NOMO-1 treated with DMSO at 0.1 percent for 48 hours (cell line): ENCODE measurements at regions not wholly inside any gene's neighbourhood (a gene's known extent, or its start where the extent isn't known, plus 50 kb on each side); places are given as distances from the start of the nearest gene placed in this dataset.
"Not testable (repeated sequence)": the region's sequence is repeated elsewhere in the genome, so short reads cannot be mapped to it uniquely, and the experiment has no call there.

Experiments used
- DNase-seq: peaks from one replicate; lab custom pipeline; 2025; ENCODE audit not compliant: unreplicated experiment; lab: John Stamatoyannopoulos, UW

GRCh38 chr6:84847390-84848160, 83.2 kb upstream of the TBX18 start:
- DNase-seq, result no peak

DNA sequence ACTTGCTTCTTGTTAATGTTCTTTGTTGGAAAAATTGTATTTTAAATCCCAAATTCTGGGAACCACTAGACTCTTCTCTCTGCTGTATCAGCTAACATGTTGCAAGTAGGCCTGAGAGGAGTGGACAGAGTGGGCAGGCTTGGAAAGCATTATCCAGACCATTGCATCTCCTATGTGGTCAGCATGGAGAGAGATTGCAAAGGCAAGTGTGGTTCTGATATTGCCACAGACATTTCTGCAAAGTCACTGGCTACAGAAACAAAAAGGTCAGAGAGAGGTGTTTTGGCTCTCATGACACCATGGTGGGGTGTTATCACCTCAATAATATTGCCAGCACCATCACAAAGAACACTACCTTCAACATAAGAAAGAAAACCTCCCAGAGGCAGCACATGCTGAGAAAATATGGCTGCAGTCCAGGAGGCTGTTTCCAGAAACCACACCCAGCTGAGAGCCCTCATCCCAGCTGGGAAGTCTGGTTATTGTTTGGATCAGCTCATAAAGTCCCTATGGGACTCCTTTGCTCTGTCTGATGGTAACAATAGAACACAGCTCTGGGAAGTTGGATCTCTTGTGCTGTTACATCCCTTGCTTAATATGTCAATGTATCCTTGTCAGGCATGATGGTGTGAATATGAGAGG, 78.2 kb upstream of the TBX18 start:
- DNase-seq, result no peak

DNA sequence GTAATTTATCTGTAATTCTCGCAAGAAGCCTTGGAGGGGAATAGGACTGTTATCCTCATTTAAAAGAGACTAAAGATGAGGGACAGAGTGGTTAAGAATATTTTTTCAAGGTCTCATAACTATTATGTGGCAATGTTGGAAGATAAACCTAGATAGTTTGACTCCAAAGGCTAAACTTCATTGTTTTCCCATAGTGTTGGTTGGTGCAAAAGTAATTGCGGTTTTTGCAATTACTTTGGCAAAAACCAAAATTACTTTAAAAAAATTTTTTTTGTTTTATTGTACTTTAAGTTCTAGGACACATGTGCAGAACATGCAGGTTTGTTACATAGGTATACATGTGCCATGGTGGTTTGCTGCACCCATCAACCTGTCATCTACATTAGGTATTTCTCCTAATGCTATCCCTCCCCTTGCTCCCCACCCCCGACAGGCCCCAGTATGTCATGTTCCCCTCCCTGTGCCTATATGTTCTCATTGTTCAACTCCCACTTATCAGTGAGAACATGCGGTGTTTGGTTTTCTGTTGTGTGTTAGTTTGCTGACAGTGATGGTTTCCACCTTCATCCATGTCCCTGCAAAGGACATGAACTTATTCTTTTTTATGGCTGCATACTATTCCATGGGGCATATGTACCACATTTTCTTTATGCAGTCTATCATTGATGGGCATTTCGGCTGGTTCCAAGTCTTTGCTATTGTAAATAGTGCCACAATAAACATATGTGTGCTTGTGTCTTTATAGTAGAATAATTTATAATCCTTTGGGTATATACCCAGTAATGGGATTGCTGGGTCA, 72.9 kb upstream of the TBX18 start:
- DNase-seq, result not testable (repeated sequence)

GRCh38 chr6:84836366-84836765, 72.0 kb upstream of the TBX18 start:
- DNase-seq, result no peak

DNA sequence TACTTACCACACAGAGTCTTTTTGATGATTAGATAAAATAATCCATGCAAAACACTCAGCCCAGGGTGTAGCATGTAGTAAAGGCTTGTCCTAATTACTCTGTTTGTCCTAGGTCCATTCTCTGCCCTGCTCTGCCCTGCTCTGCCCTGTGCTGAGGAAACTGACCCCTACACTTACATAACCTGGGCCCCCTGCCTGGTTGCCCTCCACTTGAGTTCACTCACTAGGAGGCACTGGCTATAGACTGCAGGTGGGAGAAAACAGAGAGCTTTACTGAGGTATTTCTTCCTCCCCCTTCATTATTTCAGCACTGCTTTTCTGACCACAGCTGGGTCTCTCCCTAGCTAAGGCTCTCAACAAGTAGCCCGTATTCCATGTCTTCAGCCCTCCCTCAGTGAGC, 70.9 kb upstream of the TBX18 start:
- DNase-seq, result no peak

DNA sequence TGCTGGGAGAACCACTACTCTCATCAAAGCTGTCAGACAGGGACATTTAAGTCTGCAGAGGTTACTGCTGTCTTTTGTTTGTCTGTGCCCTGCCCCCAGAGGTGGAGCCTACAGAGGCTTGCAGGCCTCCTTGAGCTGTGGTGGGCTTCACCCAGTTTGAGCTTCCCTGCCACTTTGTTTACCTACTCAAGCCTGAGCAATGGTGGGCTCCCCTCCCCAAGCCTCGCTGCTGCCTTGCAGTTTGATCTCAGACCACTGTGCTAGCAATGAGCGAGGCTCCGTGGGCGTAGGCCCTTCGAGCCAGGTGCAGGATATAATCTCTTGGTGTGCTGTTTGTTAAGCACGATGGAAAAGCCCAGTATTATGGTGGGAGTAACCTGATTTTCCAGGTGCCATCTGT, 67.5 kb upstream of the TBX18 start:
- not testable (repeated sequence) for DNase-seq

- no peak for DNase-seq
Measured at GRCh38 chr6:84825461-84825860, 61.1 kb upstream of the TBX18 start.

DNA sequence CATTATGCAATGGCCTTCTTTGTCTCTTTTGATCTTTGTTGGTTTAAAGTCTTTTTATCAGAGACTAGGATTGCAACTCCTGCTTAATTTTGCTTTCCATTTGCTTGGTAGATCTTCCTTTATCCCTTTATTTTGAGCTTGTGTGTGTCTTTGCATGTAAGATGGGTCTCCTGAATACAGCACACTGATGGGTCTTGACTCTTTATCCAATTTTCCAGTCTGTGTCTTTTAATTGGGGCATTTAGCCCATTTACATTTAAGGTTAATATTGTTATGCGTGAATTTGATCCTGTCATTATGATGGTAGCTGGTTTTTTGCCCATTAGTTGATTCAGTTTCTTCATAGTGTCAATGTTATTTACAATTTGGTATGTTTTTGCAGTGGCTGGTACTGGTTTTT, 56.9 kb upstream of the TBX18 start:
- not testable (repeated sequence) for DNase-seq

DNA sequence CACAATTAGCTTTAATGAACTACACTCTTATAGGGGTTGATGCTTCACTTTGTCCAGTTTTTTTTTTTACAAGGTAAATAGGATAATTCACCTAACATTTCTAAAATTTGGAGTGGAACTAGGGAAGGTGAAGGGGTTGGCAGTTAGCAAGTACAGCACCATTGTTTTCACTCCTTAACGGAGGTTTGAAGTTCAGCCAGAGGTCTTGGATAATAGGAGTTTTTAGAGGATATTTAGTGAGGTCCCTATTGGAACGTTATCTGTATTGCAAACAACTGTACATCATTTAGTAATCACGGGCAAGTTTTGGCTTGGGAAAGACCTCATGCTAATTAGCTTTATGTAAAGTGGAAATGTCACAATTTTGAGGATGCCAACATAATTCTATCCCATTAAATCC, 52.3 kb upstream of the TBX18 start:
- DNase-seq, result no peak

DNA sequence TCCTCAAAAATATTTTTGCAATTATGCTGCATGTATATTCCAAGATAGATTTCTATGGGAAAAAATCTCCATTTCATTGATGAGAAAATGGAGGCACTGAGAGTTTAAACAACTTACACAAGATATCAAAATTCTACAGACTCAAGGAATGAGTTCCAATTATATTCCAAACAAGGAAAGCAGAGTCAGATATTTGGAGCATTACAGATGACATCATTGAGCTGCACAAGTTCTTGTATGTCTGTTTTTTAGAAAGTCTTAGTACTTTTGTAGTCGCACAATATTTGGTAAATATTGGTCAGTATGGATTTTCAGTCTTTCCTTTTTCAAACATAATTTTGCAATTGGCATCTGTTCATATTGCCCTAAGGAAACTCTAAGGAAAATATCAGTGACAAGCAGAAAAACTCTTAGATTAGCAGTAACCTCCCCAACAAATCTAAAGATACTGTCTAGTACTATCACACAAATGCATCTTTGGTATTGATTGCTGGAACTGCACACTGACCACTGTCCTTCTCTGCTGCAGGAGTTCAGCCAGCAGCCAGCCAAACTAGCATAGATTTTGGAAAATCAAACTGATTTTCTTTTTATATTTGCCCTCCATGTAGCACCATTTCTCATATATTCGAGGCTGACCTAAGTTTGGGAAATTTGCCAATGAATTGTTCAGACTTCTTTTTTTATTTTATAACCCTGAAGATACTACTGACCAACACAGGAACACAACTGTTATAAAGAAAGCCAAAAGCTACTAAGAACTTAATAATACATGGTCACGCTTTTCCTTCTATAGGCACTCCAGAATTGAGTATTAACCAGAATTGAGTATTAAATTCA, 51.7 kb upstream of the TBX18 start:
- no peak for DNase-seq
